Thyroid gland (tissue), 4 donors: ENCODE measurements at regions not wholly inside any gene's neighbourhood (a gene's known extent, or its start where the extent isn't known, plus 50 kb on each side); places are given as distances from the start of the nearest gene placed in this dataset.

Source experiments
- DNase-seq, 2 donors: peaks; one replicate each; pipeline ENCODE4 v3.0.0-alpha.2; 2019
- H3K27ac ChIP-seq, 3 donors: fragments of 200-600 bp; sonication (generic); 1 replicate in 2 of 3; 2 replicates in 1 of 3; pipeline ENCODE4 v1.5.1; 2016 to 2019; ENCODE audit warnings: mild to moderate bottlenecking in 1 of 3, moderate library complexity in 1 of 3
- H3K27me3 ChIP-seq: fragments of 200-600 bp; sonication (generic); one replicate; pipeline ENCODE4 v1.5.1; 2019
- H3K36me3 ChIP-seq, 2 donors: fragments of 200-600 bp; sonication (generic); one replicate each; pipeline ENCODE4 v1.5.1; 2016 to 2019
- H3K4me1 ChIP-seq, 2 donors: fragments of 200-600 bp; sonication (generic); one replicate each; pipeline ENCODE4 v1.5.1; 2017 to 2019
- H3K4me3 ChIP-seq, 3 donors: fragments of 200-600 bp; sonication (generic); replicated peaks in 1 of 3; 1 replicate in 2 of 3; 2 replicates in 1 of 3; pipeline ENCODE4 v1.5.1; 2016; ENCODE audit warnings: mild to moderate bottlenecking in 1 of 3
- H3K9me3 ChIP-seq: fragments of 200-600 bp; sonication (generic); one replicate; pipeline ENCODE4 v1.5.1; 2017
- CTCF ChIP-seq, 6 experiments: fragments of 200-600 bp in 3 of 6; fragments of 450-650 bp in 3 of 6; sonication (generic) in 3 of 6; IDR thresholded peaks; one replicate each; pipeline ENCODE4 v1.5.1; 2016 to 2019; ENCODE audit warnings: antibody characterized with exemption in 6 of 6, mild to moderate bottlenecking in 2 of 6, inconsistent platforms in 1 of 6, moderate library complexity in 1 of 6
- POLR2A ChIP-seq, 2 donors: fragments of 450-650 bp; IDR thresholded peaks; one replicate each; pipeline ENCODE4 v1.6.1; 2017; ENCODE audit warnings: antibody characterized with exemption in 2 of 2, mild to moderate bottlenecking in 2 of 2, moderate library complexity in 1 of 2
- WGBS, 2 donors: methylation state at CpG; one replicate each; pipeline ENCODE4 v1.1.5; 2017; 5-methylcytosine and 5-hydroxymethylcytosine counted together
- intact Hi-C: fragments of 100-400 bp; cut with DNase I; formaldehyde crosslinking; loops from one replicate; pipeline ENCODE4 v1.15.1; 2023

- intact Hi-C loops = no loop called here
- no peaks in the 10 kb centered on the region for H3K36me3 ChIP-seq
Observed at GRCh38 chr20:6483727-6484126, 283.8 kb upstream of the BMP2 start.

GRCh38 chr20:6482486-6482885 lies 285.0 kb upstream of the BMP2 start:
- Histone ChIP-seq H3K27me3 (no peaks in the 10 kb centered on the region), H3K4me1 (no peaks in the 10 kb centered on the region), H3K4me3 (no peak overlapping the region), H3K27ac (no peak overlapping the region), H3K36me3 (no peaks in the 10 kb centered on the region), H3K9me3 (no peaks in the 10 kb centered on the region)
- intact Hi-C loops = no loop called here
- TF ChIP-seq POLR2A (IDR thresholded peaks at IDR 0.05) (no peak), CTCF (IDR thresholded peaks at IDR 0.05) (no peak)
- DNase-seq = no peak

More at GRCh38 chr20:6483727-6484126, 283.8 kb upstream of the BMP2 start:
- DNase-seq = no peak
- no peaks in the 10 kb centered on the region for H3K9me3 ChIP-seq
- no peaks in the 10 kb centered on the region for H3K4me1 ChIP-seq
- H3K27ac ChIP-seq = no peak overlapping the region
- WGBS, 2 donors = 93 to 95% methylated on average over 2 of the region's 2 CpGs
- no peak overlapping the region for H3K4me3 ChIP-seq
- H3K27me3 ChIP-seq = no peaks in the 10 kb centered on the region
- TF ChIP-seq CTCF (IDR thresholded peaks at IDR 0.05) (no peak), POLR2A (IDR thresholded peaks at IDR 0.05) (no peak)

GRCh38 chr20:6480328-6481200 lies 286.9 kb upstream of the BMP2 start:
- Histone ChIP-seq H3K36me3 (no peaks in the 10 kb centered on the region), H3K27me3 (no peaks in the 10 kb centered on the region), H3K27ac (no peak overlapping the region), H3K4me3 (no peak overlapping the region), H3K9me3 (no peaks in the 10 kb centered on the region), H3K4me1 (no peaks in the 10 kb centered on the region)
- DNase-seq = no peak
- TF ChIP-seq POLR2A (IDR thresholded peaks at IDR 0.05) (no peak), CTCF (IDR thresholded peaks at IDR 0.05) (no peak)
- WGBS, 2 donors = 74 to 79% methylated on average over 7 of the region's 7 CpGs
- intact Hi-C loops = no loop called here

GRCh38 chr20:6473197-6473596 lies 294.3 kb upstream of the BMP2 start:
- no peaks in the 10 kb centered on the region for H3K36me3 ChIP-seq
- intact Hi-C loops = no loop called here
- H3K4me1 ChIP-seq = no peaks in the 10 kb centered on the region
- TF ChIP-seq POLR2A (IDR thresholded peaks at IDR 0.05) (no peak), CTCF (IDR thresholded peaks at IDR 0.05) (no peak)
- H3K9me3 ChIP-seq = no peaks in the 10 kb centered on the region
- H3K27ac ChIP-seq = no peak overlapping the region
- H3K4me3 ChIP-seq = no peak overlapping the region
- H3K27me3 ChIP-seq = no peaks in the 10 kb centered on the region
- no peak for DNase-seq

- DNase-seq = no peak
- Histone ChIP-seq H3K4me1 (no peaks in the 10 kb centered on the region), H3K27me3 (no peaks in the 10 kb centered on the region), H3K36me3 (no peaks in the 10 kb centered on the region), H3K27ac (no peak overlapping the region), H3K4me3 (no peak overlapping the region), H3K9me3 (no peaks in the 10 kb centered on the region)
- TF ChIP-seq CTCF (IDR thresholded peaks at IDR 0.05) (no peak), POLR2A (IDR thresholded peaks at IDR 0.05) (no peak)
- WGBS, 2 donors = 84 to 90% methylated on average over 1 of the region's 1 CpG
- intact Hi-C loops = no loop called here
Observed at GRCh38 chr20:6471871-6472270, 295.6 kb upstream of the BMP2 start.
